Activated T-cell treated with anti-CD3 and anti-CD28 coated beads, Interleukin-2, amount 50 U/mL, for 4 hours (primary cell): ENCODE measurements at regions not wholly inside any gene's neighbourhood (a gene's known extent, or its start where the extent isn't known, plus 50 kb on each side); places are given as distances from the start of the nearest gene placed in this dataset.
A peak's percentile ranks its signal among the peaks of the same experiment; 100 is the strongest.

ENCODE experiments used
- ATAC-seq, 2 donors: fragments of 200-7000 bp; cut with Tn5 transposase; one replicate each; pipeline ENCODE4 v1.10.0; 2021
- DNase-seq: peaks from one replicate; pipeline ENCODE4 v3.0.0-alpha.2; 2020
- H3K27me3 Mint-ChIP-seq: one replicate; pipeline ENCODE4 v1.8.0; 2021; ENCODE audit warnings: low read depth, mixed read lengths
- H3K36me3 Mint-ChIP-seq: one replicate; pipeline ENCODE4 v1.8.0; 2022; ENCODE audit warnings: mixed read lengths; ENCODE audit not compliant: insufficient read depth
- H3K4me1 Mint-ChIP-seq: one replicate; pipeline ENCODE4 v1.8.0; 2021; ENCODE audit warnings: low read depth, mixed read lengths
- H3K4me3 Mint-ChIP-seq: one replicate; pipeline ENCODE4 v1.8.0; 2021; ENCODE audit warnings: mild to moderate bottlenecking, moderate library complexity, mixed read lengths
- H3K9me3 Mint-ChIP-seq: one replicate; pipeline ENCODE4 v1.8.0; 2021; ENCODE audit warnings: mixed read lengths

DNA sequence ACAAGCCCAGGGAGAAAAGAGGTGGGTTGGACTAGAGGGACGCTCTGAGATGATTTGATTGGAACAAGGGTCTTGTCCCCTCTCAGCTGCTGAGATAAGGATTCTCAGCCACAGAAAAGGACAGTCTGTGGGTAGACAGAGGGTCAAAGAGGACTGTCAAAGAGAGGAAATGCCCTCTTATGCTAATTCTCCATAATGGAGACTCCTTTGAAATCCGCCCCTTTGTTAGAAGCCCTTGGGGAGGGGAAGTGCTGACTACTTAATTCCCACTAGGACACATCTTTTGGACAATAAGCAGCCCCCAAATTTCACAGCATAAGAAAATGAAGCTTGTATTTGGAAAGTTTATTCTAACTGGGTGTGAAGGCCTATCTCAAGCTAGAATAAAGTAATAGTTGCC lies 176.6 kb downstream of the KTN1 start:
- no peaks in the 10 kb centered on the region for H3K9me3 Mint-ChIP-seq
- DNase-seq (no peak), ATAC-seq (no peak)
- no peaks in the 10 kb centered on the region for H3K4me1 Mint-ChIP-seq
- no peak overlapping the region for H3K4me3 Mint-ChIP-seq
- peaks cover 2% of the 10 kb centered on the region for H3K27me3 Mint-ChIP-seq
- no peaks in the 10 kb centered on the region for H3K36me3 Mint-ChIP-seq

- H3K9me3 Mint-ChIP-seq = no peaks in the 10 kb centered on the region
- no peak for ATAC-seq
- no peak for DNase-seq
- no peak overlapping the region for H3K4me3 Mint-ChIP-seq
- H3K36me3 Mint-ChIP-seq = no peaks in the 10 kb centered on the region
- peaks cover 4% of the 10 kb centered on the region for H3K27me3 Mint-ChIP-seq
- peaks cover 11% of the 10 kb centered on the region for H3K4me1 Mint-ChIP-seq
Observed at GRCh38 chr14:55758796-55759195, 178.8 kb downstream of the KTN1 start.

DNA sequence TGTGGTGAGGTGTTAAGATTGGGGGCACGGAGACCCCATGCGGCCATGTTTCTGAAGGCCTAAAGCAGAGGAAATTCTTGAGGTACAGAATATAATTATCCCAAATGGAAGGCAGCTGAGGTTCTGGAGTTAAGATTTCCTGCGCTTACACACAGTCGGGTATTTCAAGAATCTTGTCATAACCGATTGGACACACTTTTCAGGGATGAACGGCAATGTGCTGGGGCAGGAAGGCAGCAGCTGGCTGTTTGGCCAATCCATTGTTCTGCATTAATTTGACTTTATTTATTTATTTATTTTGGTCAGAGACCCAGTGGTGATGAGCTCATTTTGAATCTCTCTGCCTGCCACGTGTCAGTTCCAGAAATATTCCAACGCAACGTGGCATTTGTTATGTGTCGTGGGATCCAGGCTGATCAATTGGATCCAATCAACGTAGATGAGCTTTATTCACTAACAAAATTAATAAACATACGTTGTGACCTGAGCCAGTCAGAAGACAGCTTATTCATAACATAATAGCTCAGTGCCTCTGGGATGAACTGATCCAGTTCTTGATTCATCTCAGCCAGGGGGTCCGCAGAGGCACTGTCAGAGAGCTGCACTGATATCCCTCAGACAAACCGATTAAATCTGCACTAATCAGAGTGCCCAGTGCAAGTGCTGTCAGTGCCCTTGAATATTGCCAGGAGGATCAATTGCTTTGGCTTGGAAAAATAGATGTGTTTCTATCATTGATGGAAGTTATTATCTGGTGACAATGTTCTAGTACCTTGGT lies 181.0 kb downstream of the KTN1 start:
- ATAC-seq (no peak), DNase-seq (no peak)
- Mint-ChIP-seq H3K4me1 (peaks cover 11% of the 10 kb centered on the region), H3K9me3 (peaks cover 9% of the 10 kb centered on the region), H3K27me3 (peaks cover 4% of the 10 kb centered on the region), H3K4me3 (no peak overlapping the region), H3K36me3 (no peaks in the 10 kb centered on the region)

DNA sequence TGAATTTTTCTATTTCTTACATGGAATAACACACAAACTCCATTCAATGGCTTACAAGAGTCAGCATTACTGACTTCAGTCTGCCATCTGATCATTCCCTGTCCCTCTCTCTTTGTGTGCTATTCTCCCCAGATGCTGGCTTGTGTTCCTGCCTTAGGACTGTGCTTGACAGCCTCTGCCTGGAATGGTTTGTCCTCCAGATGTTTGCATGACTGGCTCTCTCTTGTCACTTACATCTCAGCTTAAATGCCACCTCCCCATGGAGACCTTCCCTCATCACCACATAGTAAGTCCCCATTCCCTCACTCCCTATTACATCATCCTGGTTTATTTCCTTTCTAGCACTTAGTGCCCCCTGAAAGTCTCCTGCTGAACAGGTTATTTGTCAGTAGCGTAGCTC lies 181.6 kb downstream of the KTN1 start:
- Mint-ChIP-seq H3K9me3 (peaks cover 9% of the 10 kb centered on the region), H3K36me3 (no peaks in the 10 kb centered on the region), H3K27me3 (peaks cover 4% of the 10 kb centered on the region), H3K4me3 (no peak overlapping the region), H3K4me1 (peaks cover 11% of the 10 kb centered on the region)
- DNase-seq (no peak), ATAC-seq (no peak)

DNA sequence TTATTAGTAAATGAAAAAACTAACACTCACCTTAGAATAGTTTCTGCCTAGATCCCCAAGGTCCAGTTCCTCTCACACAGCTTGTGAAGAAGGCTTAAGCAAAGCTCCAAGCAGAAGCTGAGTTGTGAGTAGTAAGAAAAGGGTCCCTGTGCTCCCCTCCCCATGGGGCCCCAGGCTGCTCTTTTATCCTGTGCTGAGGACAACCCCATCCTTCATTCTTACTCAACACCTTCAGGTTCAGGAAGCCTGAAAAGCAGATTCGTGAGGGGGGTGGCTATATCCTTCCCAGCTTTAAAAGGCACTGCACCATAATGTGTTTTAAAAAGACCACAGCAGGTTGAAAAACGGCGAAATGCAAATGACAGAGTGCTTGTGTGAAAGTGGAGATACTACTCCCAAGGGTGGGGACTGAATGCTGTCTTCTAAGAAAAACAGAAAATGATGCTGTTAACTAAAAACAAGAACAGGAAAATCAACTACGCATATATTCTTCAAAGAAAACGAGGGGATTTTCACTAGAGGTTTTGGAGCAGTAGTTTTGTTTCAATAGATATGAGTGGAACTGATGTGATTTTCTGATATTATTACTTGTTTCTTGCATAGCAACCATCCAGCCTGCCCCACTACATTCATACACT lies 182.7 kb downstream of the KTN1 start:
- no peaks in the 10 kb centered on the region for H3K36me3 Mint-ChIP-seq
- DNase-seq (no peak), ATAC-seq (peak; percentile 18 to 43)
- no peak overlapping the region for H3K4me3 Mint-ChIP-seq
- H3K27me3 Mint-ChIP-seq = peaks cover 4% of the 10 kb centered on the region
- H3K9me3 Mint-ChIP-seq = peaks cover 9% of the 10 kb centered on the region
- peaks cover 11% of the 10 kb centered on the region for H3K4me1 Mint-ChIP-seq

- Mint-ChIP-seq H3K27me3 (peaks cover 9% of the 10 kb centered on the region), H3K36me3 (no peaks in the 10 kb centered on the region), H3K4me1 (peaks cover 11% of the 10 kb centered on the region), H3K4me3 (no peak overlapping the region), H3K9me3 (peaks cover 14% of the 10 kb centered on the region)
- ATAC-seq (no peak), DNase-seq (no peak)
Observed at GRCh38 chr14:55764784-55765183, 184.8 kb downstream of the KTN1 start.

GRCh38 chr14:55766071-55766470 lies 186.1 kb downstream of the KTN1 start:
- peaks cover 14% of the 10 kb centered on the region for H3K9me3 Mint-ChIP-seq
- peaks cover 11% of the 10 kb centered on the region for H3K4me1 Mint-ChIP-seq
- H3K27me3 Mint-ChIP-seq = peaks cover 7% of the 10 kb centered on the region
- H3K4me3 Mint-ChIP-seq = no peak overlapping the region
- DNase-seq (no peak), ATAC-seq (no peak)
- no peaks in the 10 kb centered on the region for H3K36me3 Mint-ChIP-seq

GRCh38 chr14:55767286-55767685 lies 187.3 kb downstream of the KTN1 start:
- no peaks in the 10 kb centered on the region for H3K36me3 Mint-ChIP-seq
- ATAC-seq (no peak), DNase-seq (no peak)
- H3K27me3 Mint-ChIP-seq = peaks cover 5% of the 10 kb centered on the region
- H3K9me3 Mint-ChIP-seq = peaks cover 14% of the 10 kb centered on the region
- H3K4me3 Mint-ChIP-seq = no peak overlapping the region
- H3K4me1 Mint-ChIP-seq = peaks cover 6% of the 10 kb centered on the region

DNA sequence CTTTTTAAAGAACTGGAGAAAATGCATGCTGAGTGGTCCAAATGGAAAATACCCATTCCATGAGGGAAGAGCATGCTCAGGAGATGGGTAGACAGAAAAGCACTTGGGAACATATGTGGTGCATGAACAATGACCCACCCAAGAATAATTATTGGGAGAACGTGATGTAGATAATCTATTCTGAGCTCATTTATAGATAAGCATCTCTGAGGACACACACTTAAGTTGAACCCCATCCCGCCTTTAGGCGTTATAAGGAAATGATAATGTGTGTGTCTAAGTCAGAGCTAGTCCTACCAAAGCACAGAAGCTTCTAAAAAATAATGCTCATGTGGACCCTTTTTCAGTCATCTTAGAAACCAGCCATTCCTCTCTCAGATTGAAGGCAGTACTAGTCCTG lies 189.9 kb downstream of the KTN1 start:
- peaks cover 5% of the 10 kb centered on the region for H3K27me3 Mint-ChIP-seq
- DNase-seq (no peak), ATAC-seq (no peak)
- no peaks in the 10 kb centered on the region for H3K4me1 Mint-ChIP-seq
- peaks cover 7% of the 10 kb centered on the region for H3K9me3 Mint-ChIP-seq
- no peaks in the 10 kb centered on the region for H3K36me3 Mint-ChIP-seq
- no peak overlapping the region for H3K4me3 Mint-ChIP-seq

DNA sequence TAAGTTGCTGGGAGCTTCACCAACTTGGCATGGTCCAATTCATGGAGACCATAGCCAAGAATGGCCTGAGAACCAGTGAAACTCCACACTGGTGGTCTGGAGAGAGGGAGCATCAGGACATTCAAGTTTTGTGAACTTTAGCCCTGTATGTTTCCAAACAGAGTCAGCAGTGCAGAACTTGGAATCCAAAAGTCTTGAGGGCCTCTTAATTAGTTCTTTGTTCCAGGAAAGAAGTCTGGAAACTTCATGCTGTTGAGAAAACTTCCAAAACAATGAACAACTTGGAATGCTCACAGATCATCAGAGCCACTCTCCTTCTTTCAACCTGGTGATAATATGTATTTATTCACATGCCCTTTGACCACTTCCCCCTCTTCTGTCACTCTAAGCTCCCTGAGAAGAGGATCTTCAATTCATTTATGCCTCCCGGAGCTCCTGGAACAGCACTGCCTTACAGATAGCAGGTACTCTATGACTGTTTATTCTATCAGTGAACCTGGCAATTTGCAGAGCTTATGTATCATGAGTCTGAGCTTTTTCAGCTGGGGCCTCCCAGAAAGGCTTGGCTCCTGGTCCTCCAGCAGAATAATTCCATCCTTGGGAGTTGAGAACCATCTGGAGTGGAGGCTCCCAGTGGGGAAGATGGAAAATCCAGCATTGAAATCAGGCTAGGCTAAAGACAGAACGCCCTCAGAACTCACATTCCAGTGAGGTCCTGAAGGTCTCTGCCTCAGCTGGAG lies 191.4 kb downstream of the KTN1 start:
- H3K4me3 Mint-ChIP-seq = no peak overlapping the region
- no peak for DNase-seq
- peaks cover 5% of the 10 kb centered on the region for H3K9me3 Mint-ChIP-seq
- no peaks in the 10 kb centered on the region for H3K36me3 Mint-ChIP-seq
- H3K4me1 Mint-ChIP-seq = no peaks in the 10 kb centered on the region
- ATAC-seq = no peak
- peaks cover 5% of the 10 kb centered on the region for H3K27me3 Mint-ChIP-seq

DNA sequence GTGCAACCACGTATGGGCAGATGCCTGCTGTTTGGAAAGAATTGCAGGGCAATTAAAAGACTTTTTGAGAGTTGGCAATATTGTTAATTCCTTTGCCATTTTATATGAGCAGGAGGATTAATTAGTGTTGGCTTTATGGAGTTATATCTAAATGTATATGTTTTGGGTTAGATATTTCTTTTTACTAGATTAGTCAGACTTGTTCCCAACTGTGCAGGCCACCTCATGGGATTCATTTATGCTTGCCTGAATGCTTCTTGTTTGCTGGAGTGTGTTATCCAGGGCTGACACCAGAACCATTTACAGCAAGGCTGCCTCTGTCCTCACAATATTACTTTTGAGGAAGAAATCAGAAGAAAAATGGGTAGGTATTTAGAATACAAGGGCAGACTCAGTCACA lies 192.5 kb downstream of the KTN1 start:
- Mint-ChIP-seq H3K4me3 (no peak overlapping the region), H3K36me3 (no peaks in the 10 kb centered on the region), H3K27me3 (peaks cover 5% of the 10 kb centered on the region), H3K4me1 (no peaks in the 10 kb centered on the region), H3K9me3 (peaks cover 5% of the 10 kb centered on the region)
- no peak for DNase-seq
- no peak for ATAC-seq

GRCh38 chr14:55773312-55773711 lies 193.3 kb downstream of the KTN1 start:
- DNase-seq (no peak), ATAC-seq (no peak)
- H3K36me3 Mint-ChIP-seq = no peaks in the 10 kb centered on the region
- H3K4me3 Mint-ChIP-seq = no peak overlapping the region
- no peaks in the 10 kb centered on the region for H3K4me1 Mint-ChIP-seq
- H3K9me3 Mint-ChIP-seq = peaks cover under 1% of the 10 kb centered on the region
- peaks cover under 1% of the 10 kb centered on the region for H3K27me3 Mint-ChIP-seq

- H3K9me3 Mint-ChIP-seq = no peaks in the 10 kb centered on the region
- H3K4me3 Mint-ChIP-seq = no peak overlapping the region
- H3K27me3 Mint-ChIP-seq = no peaks in the 10 kb centered on the region
- DNase-seq (no peak), ATAC-seq (no peak)
- H3K4me1 Mint-ChIP-seq = no peaks in the 10 kb centered on the region
- no peaks in the 10 kb centered on the region for H3K36me3 Mint-ChIP-seq
Observed at GRCh38 chr14:55773984-55774545, 194.1 kb downstream of the KTN1 start.

DNA sequence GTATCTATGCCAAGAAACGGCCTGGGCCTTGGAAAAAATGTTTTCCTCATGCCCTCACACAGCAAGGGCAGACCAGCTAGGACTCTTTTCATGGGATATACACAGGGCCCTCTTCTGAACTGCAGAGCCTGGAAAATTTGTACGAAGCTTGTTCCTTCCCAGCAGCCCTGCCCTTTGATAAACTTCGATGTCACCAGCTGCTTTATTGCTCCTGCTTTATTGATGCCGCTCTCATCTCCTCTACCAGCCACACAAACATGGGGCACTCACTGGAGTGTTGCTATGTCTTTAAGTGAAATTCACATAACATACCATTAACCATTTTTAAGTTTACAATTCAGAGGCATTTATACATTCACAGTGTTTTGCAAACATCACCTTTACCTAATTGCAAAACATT lies 197.9 kb downstream of the KTN1 start:
- H3K27me3 Mint-ChIP-seq = no peaks in the 10 kb centered on the region
- ATAC-seq = no peak

More for the DNA sequence above, 197.9 kb downstream of the KTN1 start:
- no peak for DNase-seq
- Mint-ChIP-seq H3K4me3 (no peak overlapping the region), H3K9me3 (no peaks in the 10 kb centered on the region), H3K4me1 (no peaks in the 10 kb centered on the region), H3K36me3 (no peaks in the 10 kb centered on the region)
